OCI-LY7 (cell line): ENCODE measurements at regions not wholly inside any gene's neighbourhood (a gene's known extent, or its start where the extent isn't known, plus 50 kb on each side); places are given as distances from the start of the nearest gene placed in this dataset.

ENCODE experiments used
- BruUV-seq: library from RNA; stranded (reverse); fragments of 400-500 nt; replicated peaks from 2 replicates; lab custom pipeline; 2021; lab: Mats Ljungman, UMichigan
- CTCF ChIA-PET: fragments of 300-600 bp; sonication (Branson Sonifier 250); formaldehyde crosslinking; loops from one replicate; lab custom pipeline; 2022; ENCODE audit warnings: antibody characterized with exemption; ENCODE audit not compliant: unreplicated experiment; lab: Charles Lee
- POLR2A ChIA-PET: fragments of 300-600 bp; sonication (Branson Sonifier 250); formaldehyde crosslinking; loops from one replicate; lab custom pipeline; 2022; ENCODE audit warnings: antibody characterized with exemption; lab: Charles Lee
- DNase-seq: peaks from one replicate; pipeline ENCODE4 v3.0.0-alpha.2; 2015; ENCODE audit warnings: low spot score
- H2AFZ ChIP-seq: fragments of 200-600 bp; sonication (generic), shearing (Covaris generic); 2 replicates; pipeline ENCODE4 v1.6.1; 2014; ENCODE audit warnings: mild to moderate bottlenecking, antibody characterized with exemption, low read length, moderate library complexity
- H3K27ac ChIP-seq: fragments of 200-600 bp; sonication (generic); 2 replicates; pipeline ENCODE4 v1.5.1; 2014; ENCODE audit warnings: mixed run types, low read depth, mild to moderate bottlenecking, moderate library complexity, low read length, inconsistent platforms; ENCODE audit not compliant: poor library complexity, severe bottlenecking
- H3K36me3 ChIP-seq: fragments of 200-600 bp; sonication (generic); 2 replicates; pipeline ENCODE4 v1.6.1; 2014; ENCODE audit warnings: mild to moderate bottlenecking, antibody characterized with exemption, low read length, moderate library complexity, mixed read lengths; ENCODE audit not compliant: insufficient read depth
- H3K4me1 ChIP-seq: fragments of 200-600 bp; sonication (generic); 2 replicates; pipeline ENCODE4 v1.5.1; 2014; ENCODE audit warnings: mild to moderate bottlenecking, low read length; ENCODE audit not compliant: insufficient read depth, poor library complexity, severe bottlenecking
- H3K4me2 ChIP-seq: fragments of 200-600 bp; sonication (generic); 2 replicates; pipeline ENCODE4 v1.6.1; 2014; ENCODE audit warnings: mild to moderate bottlenecking, low read length
- H3K4me3 ChIP-seq: fragments of 200-600 bp; sonication (generic); 2 replicates; pipeline ENCODE4 v1.5.1; 2014; ENCODE audit warnings: mild to moderate bottlenecking, low read depth, low read length; ENCODE audit not compliant: poor library complexity, severe bottlenecking
- H3K79me2 ChIP-seq: fragments of 200-600 bp; sonication (generic); 2 replicates; pipeline ENCODE4 v1.6.1; 2016; ENCODE audit warnings: low read depth, mild to moderate bottlenecking, low read length, moderate library complexity, mixed read lengths; ENCODE audit not compliant: insufficient read depth
- H3K9me2 ChIP-seq: fragments of 200-600 bp; sonication (generic); 2 replicates; pipeline ENCODE4 v1.6.1; 2016; ENCODE audit warnings: mild to moderate bottlenecking, low read length, mixed read lengths; ENCODE audit not compliant: insufficient read depth
- H3K9me3 ChIP-seq: fragments of 200-600 bp; sonication (generic); 2 replicates; pipeline ENCODE4 v1.6.1; 2014; ENCODE audit warnings: mild to moderate bottlenecking, mixed run types, low read length, mixed read lengths
- H4K20me1 ChIP-seq: fragments of 200-600 bp; sonication (generic); 2 replicates; pipeline ENCODE4 v1.6.1; 2014; ENCODE audit warnings: mild to moderate bottlenecking, antibody characterized with exemption, low read length, moderate library complexity, mixed read lengths; ENCODE audit not compliant: insufficient read depth
- EZH2phosphoT487 ChIP-seq: fragments of 200-600 bp; sonication (generic); IDR thresholded peaks from 2 replicates; pipeline ENCODE4 v1.6.1; 2018; ENCODE audit warnings: low read depth, borderline replicate concordance, mild to moderate bottlenecking, mixed run types, antibody characterized with exemption, low read length, moderate library complexity, mixed read lengths
- intact Hi-C: fragments of 100-400 bp; cut with micrococcal nuclease; formaldehyde crosslinking; loops from one replicate; pipeline ENCODE4 v1.10.0; 2022; ENCODE audit not compliant: unreplicated experiment
- TF ChIP-seq, protein P1 (sequence below): fragments of 200-600 bp; sonication (generic); conservative IDR thresholded peaks from 2 replicates; pipeline ENCODE4 v1.5.1; 2014; ENCODE audit warnings: mild to moderate bottlenecking, antibody characterized with exemption, low read length, moderate library complexity, mixed read lengths

DNA sequence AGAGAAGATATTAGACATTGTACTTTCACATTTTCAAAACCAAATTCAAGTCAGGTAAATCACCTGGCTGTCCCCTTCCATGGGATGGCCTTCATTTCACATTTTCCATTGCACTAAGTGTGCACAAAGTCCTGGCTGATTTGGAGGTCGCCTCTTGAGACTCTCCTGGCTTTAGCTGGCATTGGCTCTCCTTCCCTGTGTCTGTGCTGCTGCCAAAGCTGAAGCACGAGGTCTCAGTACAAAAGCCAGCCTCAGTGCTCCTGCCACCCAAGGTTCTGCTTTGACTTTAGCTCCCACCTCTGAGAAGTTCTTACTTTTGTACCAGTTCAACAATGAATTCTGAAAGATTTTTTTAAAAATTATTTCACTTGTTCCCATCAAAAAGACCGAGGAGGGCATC is 289.2 kb upstream of the CNR1 start:
- Histone ChIP-seq H3K9me2 (no peaks in the 10 kb centered on the region), H3K4me2 (no peak overlapping the region), H4K20me1 (no peaks in the 10 kb centered on the region), H3K4me3 (no peak overlapping the region), H2AFZ (no peak overlapping the region; the same call in 1 of the 2 replicates), H3K79me2 (no peaks in the 10 kb centered on the region), H3K4me1 (no peaks in the 10 kb centered on the region), H3K27ac (no peak overlapping the region), H3K36me3 (no peaks in the 10 kb centered on the region), H3K9me3 (no peaks in the 10 kb centered on the region)
- intact Hi-C loops = no loop called here
- ChIA-PET CTCF (no interaction called here), POLR2A (interaction anchor here (1.8 kb wide), 1 partner anchor 10 kb away, joined by 7 read pairs; no protein-coding TSS in a partner anchor)
- no TSS peak for BruUV-seq
- TF ChIP-seq, protein P1, sequence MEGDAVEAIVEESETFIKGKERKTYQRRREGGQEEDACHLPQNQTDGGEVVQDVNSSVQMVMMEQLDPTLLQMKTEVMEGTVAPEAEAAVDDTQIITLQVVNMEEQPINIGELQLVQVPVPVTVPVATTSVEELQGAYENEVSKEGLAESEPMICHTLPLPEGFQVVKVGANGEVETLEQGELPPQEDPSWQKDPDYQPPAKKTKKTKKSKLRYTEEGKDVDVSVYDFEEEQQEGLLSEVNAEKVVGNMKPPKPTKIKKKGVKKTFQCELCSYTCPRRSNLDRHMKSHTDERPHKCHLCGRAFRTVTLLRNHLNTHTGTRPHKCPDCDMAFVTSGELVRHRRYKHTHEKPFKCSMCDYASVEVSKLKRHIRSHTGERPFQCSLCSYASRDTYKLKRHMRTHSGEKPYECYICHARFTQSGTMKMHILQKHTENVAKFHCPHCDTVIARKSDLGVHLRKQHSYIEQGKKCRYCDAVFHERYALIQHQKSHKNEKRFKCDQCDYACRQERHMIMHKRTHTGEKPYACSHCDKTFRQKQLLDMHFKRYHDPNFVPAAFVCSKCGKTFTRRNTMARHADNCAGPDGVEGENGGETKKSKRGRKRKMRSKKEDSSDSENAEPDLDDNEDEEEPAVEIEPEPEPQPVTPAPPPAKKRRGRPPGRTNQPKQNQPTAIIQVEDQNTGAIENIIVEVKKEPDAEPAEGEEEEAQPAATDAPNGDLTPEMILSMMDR = no peak
- no peak for TF ChIP-seq EZH2phosphoT487
- DNase-seq = no peak

DNA sequence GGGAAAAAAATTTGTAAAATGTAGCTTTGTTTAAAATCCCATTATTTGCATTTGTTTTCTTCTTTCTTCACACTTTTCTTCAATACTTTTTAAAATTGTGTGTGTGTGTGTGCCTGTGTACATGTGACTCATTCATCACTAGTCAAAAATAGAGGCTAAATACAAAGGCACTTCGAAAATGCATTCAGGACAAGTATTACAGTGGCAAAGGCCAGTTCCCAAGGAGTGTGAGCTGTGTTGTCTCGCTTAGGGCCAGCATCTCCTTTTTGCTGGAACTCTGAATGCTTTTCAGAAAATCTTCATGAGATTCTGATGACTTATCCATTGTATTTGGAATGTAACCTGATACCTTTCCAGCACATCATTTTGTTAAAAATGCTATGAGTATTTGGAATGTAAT is 288.5 kb upstream of the CNR1 start:
- no TSS peak for BruUV-seq
- Histone ChIP-seq H3K9me2 (no peaks in the 10 kb centered on the region), H3K4me2 (no peak overlapping the region), H3K4me3 (no peak overlapping the region), H3K4me1 (no peaks in the 10 kb centered on the region), H3K79me2 (no peaks in the 10 kb centered on the region), H4K20me1 (no peaks in the 10 kb centered on the region), H3K27ac (no peak overlapping the region), H2AFZ (no peak overlapping the region), H3K36me3 (no peaks in the 10 kb centered on the region), H3K9me3 (no peaks in the 10 kb centered on the region)
- POLR2A ChIA-PET = no interaction called here
- DNase-seq = no peak
- CTCF ChIA-PET = no interaction called here
- no peak for TF ChIP-seq EZH2phosphoT487
- TF ChIP-seq, protein P1 = no peak
- intact Hi-C loops = no loop called here

DNA sequence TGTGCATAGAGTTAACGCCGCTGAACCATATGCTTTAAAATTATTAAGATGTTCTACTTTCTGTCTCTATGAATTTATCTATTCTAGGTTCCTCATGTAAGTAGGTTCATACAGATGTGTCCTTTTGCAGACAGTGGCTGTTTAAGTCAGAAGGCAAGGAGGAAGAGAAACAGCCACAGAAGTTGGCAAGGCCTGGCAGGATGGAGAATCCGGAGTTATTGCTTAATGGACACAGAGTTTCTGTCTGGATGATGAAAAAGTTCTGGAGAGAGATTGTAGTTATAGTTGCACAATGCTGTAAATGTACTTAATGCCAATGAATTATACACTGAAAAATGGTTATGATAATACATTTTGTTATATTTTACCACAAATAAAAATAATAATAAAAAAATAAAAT is 283.6 kb upstream of the CNR1 start:
- no peaks in the 10 kb centered on the region for H3K36me3 ChIP-seq
- DNase-seq = no peak
- H3K4me2 ChIP-seq = no peak overlapping the region
- no peaks in the 10 kb centered on the region for H4K20me1 ChIP-seq
- H3K4me1 ChIP-seq = no peaks in the 10 kb centered on the region
- POLR2A ChIA-PET = interaction anchor here (1.1 kb wide), 1 partner anchor 11 kb away, joined by 3 read pairs; no protein-coding TSS in a partner anchor
- no peak for TF ChIP-seq EZH2phosphoT487
- TF ChIP-seq, protein P1 = no peak
- no peaks in the 10 kb centered on the region for H3K79me2 ChIP-seq
- no peak overlapping the region for H3K27ac ChIP-seq
- intact Hi-C loops = no loop called here
- no peak overlapping the region for H2AFZ ChIP-seq
- H3K4me3 ChIP-seq = no peak overlapping the region
- H3K9me2 ChIP-seq = no peaks in the 10 kb centered on the region
- no TSS peak for BruUV-seq
- no peaks in the 10 kb centered on the region for H3K9me3 ChIP-seq
- CTCF ChIA-PET = no interaction called here
